ENCODE measurements at regions not wholly inside any gene's neighbourhood (a gene's known extent, or its start where the extent isn't known, plus 50 kb on each side); places are given as distances from the start of the nearest gene placed in this dataset.

DNA sequence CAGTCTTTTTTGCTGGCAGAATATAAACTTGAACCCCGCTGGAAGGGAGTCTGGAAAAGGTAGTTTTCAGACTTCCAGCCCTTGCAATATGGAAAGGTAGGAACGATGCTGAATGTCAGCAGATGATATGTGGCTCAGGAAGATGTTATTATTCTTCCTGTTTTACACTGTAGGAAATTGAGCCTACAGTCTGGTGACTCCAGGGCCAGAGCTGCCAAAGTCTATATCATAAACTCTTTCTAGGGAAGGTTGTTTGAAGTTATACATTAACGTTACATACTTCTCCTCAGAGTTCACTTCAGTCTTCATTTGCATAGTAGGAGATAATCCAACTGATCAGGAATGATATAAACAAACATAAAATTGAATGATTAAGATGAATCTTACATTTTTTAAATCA lies 141.3 kb downstream of the FAT4 start (continued):
- TF ChIP-seq, protein P1, sequence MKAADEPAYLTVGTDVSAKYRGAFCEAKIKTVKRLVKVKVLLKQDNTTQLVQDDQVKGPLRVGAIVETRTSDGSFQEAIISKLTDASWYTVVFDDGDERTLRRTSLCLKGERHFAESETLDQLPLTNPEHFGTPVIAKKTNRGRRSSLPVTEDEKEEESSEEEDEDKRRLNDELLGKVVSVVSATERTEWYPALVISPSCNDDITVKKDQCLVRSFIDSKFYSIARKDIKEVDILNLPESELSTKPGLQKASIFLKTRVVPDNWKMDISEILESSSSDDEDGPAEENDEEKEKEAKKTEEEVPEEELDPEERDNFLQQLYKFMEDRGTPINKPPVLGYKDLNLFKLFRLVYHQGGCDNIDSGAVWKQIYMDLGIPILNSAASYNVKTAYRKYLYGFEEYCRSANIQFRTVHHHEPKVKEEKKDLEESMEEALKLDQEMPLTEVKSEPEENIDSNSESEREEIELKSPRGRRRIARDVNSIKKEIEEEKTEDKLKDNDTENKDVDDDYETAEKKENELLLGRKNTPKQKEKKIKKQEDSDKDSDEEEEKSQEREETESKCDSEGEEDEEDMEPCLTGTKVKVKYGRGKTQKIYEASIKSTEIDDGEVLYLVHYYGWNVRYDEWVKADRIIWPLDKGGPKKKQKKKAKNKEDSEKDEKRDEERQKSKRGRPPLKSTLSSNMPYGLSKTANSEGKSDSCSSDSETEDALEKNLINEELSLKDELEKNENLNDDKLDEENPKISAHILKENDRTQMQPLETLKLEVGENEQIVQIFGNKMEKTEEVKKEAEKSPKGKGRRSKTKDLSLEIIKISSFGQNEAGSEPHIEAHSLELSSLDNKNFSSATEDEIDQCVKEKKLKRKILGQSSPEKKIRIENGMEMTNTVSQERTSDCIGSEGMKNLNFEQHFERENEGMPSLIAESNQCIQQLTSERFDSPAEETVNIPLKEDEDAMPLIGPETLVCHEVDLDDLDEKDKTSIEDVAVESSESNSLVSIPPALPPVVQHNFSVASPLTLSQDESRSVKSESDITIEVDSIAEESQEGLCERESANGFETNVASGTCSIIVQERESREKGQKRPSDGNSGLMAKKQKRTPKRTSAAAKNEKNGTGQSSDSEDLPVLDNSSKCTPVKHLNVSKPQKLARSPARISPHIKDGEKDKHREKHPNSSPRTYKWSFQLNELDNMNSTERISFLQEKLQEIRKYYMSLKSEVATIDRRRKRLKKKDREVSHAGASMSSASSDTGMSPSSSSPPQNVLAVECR (CRISPR knock-in tag; IDR thresholded peaks at IDR 0.05; ENCODE audit: borderline replicate concordance): no peak
- TF ChIP-seq, protein P2, sequence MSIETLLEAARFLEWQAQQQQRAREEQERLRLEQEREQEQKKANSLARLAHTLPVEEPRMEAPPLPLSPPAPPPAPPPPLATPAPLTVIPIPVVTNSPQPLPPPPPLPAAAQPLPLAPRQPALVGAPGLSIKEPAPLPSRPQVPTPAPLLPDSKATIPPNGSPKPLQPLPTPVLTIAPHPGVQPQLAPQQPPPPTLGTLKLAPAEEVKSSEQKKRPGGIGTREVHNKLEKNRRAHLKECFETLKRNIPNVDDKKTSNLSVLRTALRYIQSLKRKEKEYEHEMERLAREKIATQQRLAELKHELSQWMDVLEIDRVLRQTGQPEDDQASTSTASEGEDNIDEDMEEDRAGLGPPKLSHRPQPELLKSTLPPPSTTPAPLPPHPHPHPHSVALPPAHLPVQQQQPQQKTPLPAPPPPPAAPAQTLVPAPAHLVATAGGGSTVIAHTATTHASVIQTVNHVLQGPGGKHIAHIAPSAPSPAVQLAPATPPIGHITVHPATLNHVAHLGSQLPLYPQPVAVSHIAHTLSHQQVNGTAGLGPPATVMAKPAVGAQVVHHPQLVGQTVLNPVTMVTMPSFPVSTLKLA (IDR thresholded peaks at IDR 0.05): no peak
- TF ChIP-seq RBAK (CRISPR knock-in tag; IDR thresholded peaks at IDR 0.05): no peak
- no peak for TF ChIP-seq ZNF180 (CRISPR knock-in tag; IDR thresholded peaks at IDR 0.05; ENCODE audit: borderline replicate concordance, low read depth)
- no peak for TF ChIP-seq PRDM4 (CRISPR knock-in tag; IDR thresholded peaks at IDR 0.05; ENCODE audit: borderline replicate concordance)
- TF ChIP-seq PITX1 (CRISPR knock-in tag; IDR thresholded peaks at IDR 0.05): no peak
- TF ChIP-seq ZBTB39 (CRISPR knock-in tag; IDR thresholded peaks at IDR 0.05): no peak
